Renal cortex interstitium (tissue), 11 donors: ENCODE measurements at regions not wholly inside any gene's neighbourhood (a gene's known extent, or its start where the extent isn't known, plus 50 kb on each side); places are given as distances from the start of the nearest gene placed in this dataset.

Source experiments
- DNase-seq, 11 donors: peaks; one replicate each; pipeline ENCODE4 v3.0.0-alpha.2; 2013; ENCODE audit warnings: low read depth in 9 of 11, low spot score in 4 of 11; ENCODE audit errors: extremely low read depth in 1 of 11

DNA sequence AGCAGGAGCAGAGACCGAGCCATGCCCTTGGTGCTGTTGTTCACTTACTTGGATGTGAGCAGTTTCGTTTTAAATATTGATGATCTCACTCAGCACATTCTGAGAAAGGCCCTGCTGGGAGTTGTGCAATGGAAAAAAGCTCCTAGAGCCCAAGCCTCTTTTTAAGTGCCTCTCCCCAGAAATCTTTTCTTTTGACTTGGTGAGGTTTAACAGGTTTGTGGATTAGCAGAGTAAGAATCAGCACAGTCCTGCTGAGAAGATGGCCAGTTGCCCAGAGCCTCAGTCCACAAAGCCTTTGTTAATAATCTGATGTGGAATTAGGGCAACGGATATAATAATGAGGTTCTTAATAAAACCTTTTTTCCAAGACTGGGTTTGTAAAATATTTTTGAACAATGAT, 157.5 kb upstream of the ATP6AP2 start:
- DNase-seq = no peak

DNA sequence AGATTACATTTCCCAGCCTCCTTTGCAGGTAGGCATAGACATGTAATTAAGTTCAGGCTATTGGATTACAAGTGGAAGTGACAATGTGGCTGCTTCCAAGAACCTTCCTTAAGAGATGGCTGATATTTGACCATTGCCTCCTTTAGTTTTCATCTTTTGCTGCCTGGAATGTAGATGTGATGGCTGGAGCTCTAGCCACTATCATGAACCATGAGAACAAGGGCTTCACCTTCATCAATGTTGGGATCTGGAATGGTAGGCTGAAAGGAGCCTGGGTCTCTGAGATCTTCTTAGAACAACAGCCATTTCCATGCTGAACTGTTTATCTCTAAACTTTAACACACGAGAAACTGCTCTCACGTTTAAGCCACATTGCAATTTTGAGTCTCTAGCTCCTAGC, 158.7 kb upstream of the ATP6AP2 start:
- DNase-seq = no peak

DNA sequence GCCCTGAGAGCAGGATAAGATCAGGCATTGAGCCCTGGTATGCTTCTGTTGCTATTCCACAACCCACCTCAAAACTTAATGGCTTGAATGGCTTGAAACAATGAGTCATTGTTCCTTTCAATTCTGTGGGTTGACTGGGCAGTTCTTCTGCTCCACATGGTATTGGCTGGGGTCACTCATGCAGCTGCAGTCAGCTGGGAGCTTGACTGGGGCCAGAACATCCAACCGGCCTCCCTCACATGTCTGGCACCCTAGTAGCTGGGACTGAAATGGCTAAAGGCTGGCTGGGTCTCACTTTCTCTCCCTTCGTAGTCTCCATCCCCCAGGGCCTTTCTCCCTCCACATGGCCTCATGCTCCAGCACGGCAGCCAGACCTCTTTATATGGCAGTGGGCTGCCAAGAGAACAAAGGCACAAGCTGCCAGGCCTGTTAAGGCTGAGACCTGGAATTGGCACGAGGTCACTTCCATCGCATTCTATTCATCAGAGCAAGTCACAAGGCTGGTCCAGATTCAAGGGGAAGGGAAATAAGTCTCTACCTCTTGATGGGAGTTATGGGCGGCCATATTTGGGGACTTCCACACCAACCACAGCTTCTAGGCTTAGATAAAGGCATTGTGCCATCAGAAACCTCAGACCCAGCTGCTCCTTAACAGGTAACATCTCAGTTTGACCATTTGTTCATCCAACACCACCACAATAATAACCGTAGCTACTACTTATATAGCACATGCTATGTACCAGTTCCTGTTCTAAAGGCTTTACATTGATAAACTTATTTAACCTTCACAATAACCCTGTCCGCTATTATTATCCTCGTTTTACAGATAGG, 159.7 kb upstream of the ATP6AP2 start:
- no peak for DNase-seq

DNA sequence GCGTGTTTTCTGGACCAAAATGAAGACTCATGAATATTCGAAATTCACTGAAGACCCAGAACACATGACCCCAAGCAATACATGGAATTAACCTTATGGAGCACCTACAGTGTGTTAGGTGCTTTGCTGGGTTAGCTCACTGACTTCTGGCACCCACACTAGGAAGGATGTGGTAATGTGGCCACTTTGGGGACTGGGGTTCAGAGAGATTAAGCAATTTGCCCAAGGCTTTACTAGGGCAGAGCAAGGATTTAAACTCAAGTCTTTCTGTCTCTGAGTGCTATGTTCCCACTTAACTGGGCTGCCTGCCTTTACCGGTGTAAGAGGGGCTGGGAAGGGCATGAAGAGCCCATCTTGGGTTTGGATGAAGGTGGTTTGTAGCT, 162.0 kb upstream of the ATP6AP2 start:
- no peak for DNase-seq

DNA sequence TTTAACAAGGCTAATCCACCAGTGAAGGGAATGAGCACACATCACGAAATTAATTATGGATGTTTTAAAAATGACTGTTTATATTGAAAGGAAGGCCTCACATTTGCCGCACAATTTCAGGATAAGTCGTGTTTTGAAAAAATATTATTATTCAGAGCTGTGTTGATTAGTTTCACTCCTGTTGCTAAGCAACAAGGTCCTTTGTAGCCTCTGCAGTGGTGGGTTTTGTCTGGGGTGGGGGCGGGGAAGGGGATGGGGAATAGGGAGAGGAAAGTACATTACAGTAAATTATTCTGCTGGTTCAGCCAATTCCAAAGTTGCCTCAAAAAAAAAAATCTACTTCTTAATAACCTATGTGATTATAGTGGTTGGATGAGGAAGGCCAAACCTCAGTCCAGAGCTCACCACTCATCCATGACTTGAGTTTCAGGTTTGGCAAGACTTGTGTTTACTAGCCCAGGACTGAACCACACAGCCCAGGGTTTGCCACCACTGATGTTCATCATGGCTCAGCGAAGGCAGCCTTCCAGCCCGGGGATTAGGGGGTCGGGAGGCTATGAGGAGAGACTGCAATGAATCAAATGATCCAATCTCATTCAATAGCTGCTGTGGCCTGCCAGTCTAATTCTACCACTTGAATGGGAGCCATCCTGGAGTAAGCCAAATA, 162.5 kb upstream of the ATP6AP2 start:
- DNase-seq = peak in 4 of 11 donors; percentile 25 to 43 (median 40)

DNA sequence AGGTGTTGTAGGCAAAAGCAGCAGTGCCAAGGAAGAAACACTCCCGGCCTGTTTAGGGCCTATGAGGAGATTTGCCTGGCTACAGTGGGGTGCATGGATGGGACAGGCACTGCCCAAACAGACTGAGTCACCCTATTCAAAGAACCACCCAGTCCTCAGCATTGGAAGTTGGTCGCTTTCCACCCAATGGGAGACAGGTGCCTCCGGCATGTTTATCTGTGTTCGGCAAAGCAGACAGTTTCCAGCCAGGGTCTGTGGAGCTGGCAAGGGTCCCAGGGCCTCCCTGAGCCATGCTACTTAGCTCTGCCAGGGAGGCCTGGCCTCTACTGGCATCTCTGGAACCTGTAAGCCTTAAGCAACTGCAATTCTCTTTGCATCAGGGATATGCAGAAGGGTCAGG, 165.1 kb upstream of the ATP6AP2 start:
- no peak for DNase-seq

DNA sequence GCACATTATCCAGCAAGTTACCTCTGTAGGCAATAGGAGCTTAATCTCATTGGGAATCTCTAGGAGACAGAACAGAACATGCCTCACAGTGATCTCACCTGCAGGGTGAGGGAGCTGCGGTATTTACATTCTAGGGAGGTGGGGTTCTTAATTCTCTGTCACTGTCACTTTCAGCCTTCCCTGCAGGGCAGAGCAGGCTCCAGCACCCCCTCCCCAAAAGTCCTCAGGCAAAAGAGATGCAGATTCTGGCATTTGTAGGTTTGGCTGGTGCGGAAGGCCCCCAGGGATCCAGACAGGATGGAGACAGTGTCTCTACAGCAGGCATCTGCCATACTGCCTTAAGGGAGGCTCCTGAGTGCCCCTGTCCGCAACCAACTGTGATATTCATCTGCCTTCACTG, 166.4 kb upstream of the ATP6AP2 start:
- no peak for DNase-seq

DNA sequence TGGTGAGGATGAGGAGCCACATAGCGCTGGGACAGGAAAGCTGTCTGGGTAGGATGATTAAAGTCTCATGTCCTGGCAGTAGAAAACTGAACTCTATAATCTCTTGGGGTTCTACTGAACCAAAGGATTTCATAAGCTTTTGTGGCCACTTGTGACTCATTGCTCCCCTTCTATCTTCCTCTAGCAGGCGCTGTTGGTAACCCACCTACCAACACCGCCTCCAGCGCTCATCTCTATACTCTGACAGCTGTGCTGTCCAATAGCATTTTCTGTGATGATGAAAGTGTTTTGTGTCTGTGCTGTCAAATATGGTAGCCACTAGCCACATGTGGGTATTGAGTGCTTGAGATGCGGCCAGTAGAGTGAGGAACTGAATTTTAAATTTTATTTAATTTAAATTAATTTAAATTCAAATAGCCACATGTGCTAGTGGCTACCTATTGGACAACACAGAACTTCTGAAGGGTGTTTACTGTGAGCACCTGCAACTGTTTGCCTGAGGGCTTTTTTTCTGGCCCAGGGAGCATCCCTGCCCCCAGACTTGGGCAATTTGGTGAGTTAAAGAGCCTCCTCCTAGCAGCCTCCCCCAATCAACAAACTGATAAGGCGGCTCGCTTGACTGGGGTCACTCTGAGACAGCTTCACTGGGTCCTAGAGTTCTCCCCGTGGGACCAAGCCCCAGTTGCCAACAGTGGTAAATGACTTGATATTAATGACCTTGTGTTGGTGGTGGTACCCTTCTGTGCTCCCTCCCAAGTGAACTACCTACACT, 169.2 kb upstream of the ATP6AP2 start:
- no peak for DNase-seq

DNA sequence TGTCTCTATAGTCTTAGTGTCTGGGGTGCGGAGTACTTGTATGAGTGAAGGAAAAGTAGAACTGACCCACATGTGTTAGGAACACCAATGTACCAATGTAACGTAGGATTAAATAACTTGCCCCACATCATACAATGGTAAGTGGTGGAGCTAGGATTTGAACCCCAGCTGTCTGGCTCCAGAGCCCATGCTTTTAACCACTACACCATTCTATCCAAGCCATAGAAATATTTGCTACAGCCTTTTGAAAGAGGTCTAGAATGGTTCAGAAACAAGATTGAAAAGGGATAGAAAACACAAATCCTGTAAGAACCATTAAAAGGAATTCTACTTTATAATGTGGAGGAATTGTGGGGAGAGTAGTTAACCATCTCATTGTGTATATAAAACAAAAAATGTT, 169.9 kb upstream of the ATP6AP2 start:
- DNase-seq = no peak

DNA sequence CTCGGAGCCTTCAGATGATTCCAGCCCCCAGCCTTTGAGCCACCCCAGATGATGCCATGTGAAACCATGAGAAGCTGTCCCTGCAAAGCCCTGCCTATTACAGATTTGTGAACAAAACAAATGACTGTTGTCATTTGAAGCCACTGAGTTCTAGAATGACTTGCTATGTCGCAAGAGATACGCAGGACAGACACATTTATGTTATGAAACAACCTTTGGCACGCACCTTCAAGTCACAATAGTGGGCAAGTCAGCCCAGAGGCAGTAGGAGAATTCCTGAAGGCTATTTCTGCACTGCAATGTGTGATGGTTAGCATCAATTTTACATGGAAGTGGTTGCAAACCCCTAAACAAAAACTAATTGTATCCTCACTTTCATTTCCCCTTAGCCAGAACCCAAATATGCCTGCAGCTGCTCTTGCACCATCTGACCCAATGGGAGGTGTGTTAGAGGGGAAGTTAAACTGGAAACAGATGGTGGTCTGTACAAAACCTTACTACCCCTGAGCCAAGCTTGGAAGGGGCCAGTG, 174.4 kb upstream of the ATP6AP2 start:
- no peak for DNase-seq

DNA sequence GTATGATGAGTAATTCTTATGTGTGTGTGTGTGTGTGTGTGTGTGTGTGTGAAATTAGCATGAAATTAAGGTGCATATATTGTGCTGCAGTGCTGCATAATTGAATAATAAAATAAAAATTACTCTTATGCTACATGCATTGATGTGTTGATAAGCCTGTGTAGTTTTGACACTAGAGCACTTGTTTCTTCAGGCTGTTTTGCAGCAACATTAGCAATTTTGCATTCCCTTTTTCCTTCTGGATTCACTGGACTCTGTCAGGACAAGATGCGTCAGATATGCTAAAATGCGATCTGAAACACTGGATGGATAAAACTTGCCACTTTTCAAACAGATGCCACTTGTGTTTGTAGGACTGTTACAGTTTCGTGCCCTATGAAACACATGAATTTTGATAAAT, 175.4 kb upstream of the ATP6AP2 start:
- DNase-seq = no peak

DNA sequence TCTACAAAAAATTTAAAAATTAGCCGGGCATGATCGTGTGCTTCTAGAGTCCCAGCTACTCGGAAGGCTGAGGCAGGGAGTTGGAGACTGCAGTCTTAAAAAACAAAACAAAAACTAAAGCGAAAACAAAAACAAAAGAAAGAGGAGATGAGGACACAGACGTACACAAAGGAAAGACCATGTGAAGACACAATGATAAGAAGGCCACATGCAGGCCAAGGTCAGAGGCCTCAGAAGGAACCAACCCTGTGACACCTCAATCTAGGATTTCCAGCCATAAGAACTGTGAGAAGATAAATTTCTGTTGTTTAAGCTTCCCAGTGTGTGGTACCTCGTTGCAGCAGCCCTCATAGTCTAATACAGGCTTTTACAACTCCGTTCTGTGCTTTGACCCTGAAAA, 177.0 kb upstream of the ATP6AP2 start:
- no peak for DNase-seq

DNA sequence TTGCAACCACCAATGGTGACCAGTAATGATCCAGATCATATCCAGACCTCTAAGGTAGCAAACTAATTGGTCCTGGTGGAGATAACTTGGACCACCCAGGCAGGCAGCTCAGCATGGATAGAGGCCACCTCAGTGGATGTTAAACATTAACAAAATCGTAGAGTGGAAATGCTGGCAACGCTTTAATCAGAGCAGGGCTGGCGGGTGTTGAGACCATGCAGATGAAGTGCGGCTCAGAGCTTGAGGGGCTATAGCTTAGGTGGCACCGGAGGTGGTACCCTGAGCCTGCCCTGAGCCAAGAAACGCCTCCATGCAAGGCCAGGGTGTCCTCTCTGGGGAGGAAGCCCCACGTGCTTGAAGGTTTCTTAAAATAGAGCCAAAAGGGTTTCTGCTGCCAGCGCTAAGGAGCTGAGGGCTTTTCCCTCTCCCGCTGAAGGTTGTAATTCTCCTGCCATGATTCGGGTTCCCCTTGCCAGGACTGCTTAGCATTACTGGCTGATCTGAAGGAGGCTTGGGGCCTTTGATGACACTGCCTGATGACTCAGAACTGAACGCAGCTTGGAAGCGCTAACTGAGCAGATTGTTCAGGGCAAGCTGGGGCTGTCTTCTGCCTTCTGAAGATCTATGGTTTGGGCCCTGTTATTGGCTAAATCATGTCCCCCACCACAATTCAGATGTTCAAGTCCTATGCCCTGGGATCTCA, 177.8 kb upstream of the ATP6AP2 start:
- DNase-seq = peak in 6 of 11 donors; percentile 11 to 40 (median 24)

DNA sequence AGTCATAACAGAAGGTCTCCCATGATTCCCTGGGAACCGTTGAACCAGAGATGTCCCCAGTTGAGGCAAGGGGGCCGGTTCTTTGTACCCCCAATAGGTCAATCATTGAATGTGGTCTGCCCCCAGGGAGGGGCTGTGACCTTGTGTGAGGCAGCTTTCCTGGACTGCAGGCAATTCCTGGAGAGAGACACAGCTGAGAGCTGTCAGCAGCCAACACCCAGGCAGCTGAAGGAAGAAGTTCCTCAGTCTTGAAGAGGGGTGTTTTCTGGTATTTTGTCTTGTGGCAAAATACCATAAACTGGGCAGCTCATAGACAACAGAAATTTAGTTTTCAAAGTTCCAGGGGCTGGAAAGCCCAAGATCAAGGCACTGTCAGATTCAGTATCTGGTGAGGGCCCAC, 185.7 kb upstream of the ATP6AP2 start:
- DNase-seq = no peak

DNA sequence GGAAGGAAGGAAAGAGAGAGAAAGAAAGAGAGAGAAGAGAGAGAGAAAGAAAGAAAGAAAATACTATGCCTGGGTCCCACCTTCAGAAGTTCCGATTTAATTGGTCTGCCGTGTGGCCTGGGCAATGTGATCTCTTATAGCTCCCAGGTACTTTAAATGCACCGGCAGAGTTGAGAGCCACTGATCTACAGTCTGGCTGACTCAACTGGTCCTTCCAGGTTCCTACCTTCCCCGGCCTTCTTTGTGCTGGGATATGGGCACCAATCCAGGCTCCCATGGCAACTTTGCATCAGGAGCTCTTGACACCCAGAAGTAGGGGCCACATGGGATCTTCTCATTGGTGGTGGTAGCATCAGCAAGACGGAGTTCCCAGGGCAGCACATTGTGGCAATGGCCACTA, 186.5 kb upstream of the ATP6AP2 start:
- DNase-seq = no peak

DNA sequence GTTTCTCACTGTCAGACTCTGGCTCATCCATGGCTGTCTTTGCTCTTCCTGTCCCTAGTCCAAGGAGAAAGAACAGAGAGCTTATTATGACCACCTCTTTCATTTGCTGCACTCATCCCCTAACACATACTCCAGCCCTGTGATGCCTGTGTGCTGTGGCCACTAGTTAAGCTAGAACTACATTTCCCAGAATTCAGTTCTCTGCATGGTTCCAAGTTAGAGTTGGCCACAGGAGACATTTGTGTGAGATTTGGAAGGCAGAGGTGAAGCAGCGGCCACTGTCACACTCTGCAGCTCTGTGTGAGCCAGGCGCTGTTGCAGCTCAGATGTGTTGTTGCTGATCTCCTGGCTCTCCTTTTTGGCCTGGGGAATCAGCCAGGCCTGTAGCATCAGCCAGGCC, 188.2 kb upstream of the ATP6AP2 start:
- DNase-seq = no peak

DNA sequence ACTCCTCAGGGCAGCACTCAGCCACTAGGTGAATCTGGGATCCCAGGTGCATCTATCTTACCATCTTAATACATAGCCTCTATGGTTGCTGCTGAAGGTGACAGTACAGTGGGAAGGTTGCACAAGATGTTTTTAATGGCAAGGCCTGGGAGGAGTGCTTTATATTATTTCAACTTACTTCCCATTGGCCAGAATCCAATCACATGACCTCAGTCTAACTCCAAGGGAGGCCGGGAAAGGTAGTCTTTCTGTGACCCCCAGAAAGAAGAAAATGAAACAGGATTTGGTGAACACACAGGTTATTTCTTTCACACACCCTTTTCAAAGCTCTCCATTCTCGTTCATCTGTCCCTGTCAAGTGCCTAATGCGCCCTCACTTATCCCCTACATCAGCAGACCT, 189.1 kb upstream of the ATP6AP2 start:
- DNase-seq = no peak

DNA sequence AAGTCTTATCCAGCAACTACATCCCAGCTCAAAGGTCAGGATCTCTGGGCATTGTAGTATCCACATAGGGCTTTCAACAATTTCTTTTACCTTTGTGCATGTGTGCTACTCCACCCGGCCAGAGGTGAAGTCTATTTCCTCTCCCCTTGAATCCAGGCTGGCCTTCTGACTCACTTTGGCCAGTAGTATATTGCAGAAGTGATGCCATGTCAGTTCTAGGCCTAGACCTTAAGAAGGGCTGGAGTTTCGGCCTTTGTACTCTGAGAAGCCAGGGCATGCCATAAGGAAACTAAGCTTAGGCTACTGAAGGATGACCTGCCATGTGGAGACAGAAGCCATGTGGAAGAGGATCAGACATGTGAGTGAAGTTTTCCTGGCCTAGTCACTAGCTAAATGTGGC, 191.2 kb upstream of the ATP6AP2 start:
- DNase-seq = no peak

DNA sequence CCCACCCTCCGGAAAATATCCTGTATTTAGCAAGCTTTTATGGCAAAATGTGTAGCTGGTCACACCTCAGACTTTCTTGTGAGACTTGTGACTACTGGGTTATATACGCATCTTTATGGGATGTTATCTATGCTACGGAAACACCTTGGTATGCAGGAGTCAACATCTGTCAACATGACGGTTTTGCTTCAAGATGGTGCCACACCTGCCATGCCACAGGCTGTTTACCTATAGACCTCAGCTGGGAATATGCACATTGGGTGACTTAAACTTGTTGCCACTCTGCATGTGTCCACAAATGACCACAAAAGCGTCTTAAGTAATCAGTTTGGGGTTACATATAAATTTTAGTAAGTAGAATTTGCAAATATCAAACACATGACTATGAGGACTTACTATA, 192.3 kb upstream of the ATP6AP2 start:
- no peak for DNase-seq
